C4-2B (cell line): ENCODE measurements at regions not wholly inside any gene's neighbourhood (a gene's known extent, or its start where the extent isn't known, plus 50 kb on each side); places are given as distances from the start of the nearest gene placed in this dataset.

Experiments used
- H3K27ac ChIP-seq: fragments of 450-650 bp; 2 replicates; pipeline ENCODE4 v1.5.1; 2017
- ZFX ChIP-seq: fragments of 450-650 bp; IDR thresholded peaks from 2 replicates; pipeline ENCODE4 v1.6.1; 2017
- TF ChIP-seq, protein P1 (sequence below): fragments of 450-650 bp; conservative IDR thresholded peaks from 2 replicates; pipeline ENCODE4 v1.5.1; 2017; ENCODE audit warnings: mild to moderate bottlenecking

- TF ChIP-seq, protein P1, sequence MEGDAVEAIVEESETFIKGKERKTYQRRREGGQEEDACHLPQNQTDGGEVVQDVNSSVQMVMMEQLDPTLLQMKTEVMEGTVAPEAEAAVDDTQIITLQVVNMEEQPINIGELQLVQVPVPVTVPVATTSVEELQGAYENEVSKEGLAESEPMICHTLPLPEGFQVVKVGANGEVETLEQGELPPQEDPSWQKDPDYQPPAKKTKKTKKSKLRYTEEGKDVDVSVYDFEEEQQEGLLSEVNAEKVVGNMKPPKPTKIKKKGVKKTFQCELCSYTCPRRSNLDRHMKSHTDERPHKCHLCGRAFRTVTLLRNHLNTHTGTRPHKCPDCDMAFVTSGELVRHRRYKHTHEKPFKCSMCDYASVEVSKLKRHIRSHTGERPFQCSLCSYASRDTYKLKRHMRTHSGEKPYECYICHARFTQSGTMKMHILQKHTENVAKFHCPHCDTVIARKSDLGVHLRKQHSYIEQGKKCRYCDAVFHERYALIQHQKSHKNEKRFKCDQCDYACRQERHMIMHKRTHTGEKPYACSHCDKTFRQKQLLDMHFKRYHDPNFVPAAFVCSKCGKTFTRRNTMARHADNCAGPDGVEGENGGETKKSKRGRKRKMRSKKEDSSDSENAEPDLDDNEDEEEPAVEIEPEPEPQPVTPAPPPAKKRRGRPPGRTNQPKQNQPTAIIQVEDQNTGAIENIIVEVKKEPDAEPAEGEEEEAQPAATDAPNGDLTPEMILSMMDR, result no peak
- TF ChIP-seq ZFX, result no peak
- H3K27ac ChIP-seq, result peak overlapping the region; percentile 38
Measured at GRCh38 chr3:153601374-153601853, 439.4 kb downstream of the RAP2B start.

DNA sequence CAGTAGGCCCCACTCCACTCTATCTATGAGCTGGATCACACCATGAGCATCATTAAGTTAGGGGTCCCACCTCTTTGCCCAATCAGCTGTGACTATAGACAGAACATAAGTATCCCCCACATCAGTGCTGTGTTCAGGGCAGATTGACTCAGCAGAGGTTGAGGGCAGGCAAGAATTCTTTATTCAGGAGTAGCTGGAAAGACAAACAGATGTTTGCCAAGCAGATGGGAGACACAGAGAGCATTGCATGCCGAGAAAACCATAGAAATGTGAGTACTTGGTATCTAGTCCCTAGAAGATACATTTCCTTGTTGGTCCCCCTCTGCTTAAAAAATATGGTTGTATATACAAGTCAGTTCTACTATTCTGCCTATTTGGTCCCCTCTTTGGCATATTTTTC is 440.8 kb downstream of the RAP2B start:
- no peak overlapping the region for H3K27ac ChIP-seq
- no peak for TF ChIP-seq ZFX
- TF ChIP-seq, protein P1, result no peak

- H3K27ac ChIP-seq, result no peak overlapping the region
- TF ChIP-seq ZFX, result no peak
- TF ChIP-seq, protein P1, result no peak
Measured at GRCh38 chr3:153614140-153614539, 452.1 kb downstream of the RAP2B start.

GRCh38 chr3:153614563-153614962 is 452.5 kb downstream of the RAP2B start:
- no peak overlapping the region for H3K27ac ChIP-seq
- no peak for TF ChIP-seq ZFX
- TF ChIP-seq, protein P1, result no peak

DNA sequence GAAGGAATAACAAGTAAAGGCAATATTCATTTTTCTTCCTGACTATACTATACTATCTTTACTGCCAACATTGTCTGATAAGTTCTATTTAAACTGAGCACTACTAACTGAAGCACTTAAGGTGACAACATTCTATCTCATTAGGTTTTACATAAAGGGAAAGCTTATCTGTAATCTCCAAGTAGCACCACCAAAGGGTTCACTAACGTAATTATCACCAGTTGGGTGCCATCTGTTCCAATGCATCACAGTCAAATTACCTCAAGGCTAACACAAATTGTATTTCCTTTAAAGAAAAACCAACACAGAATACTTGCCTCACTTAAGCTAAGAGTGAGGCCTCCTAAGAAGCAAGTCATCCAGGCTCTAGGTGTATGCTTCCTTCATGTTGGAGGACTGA is 453.8 kb downstream of the RAP2B start:
- H3K27ac ChIP-seq, result no peak overlapping the region
- TF ChIP-seq, protein P1, result no peak
- TF ChIP-seq ZFX, result no peak

DNA sequence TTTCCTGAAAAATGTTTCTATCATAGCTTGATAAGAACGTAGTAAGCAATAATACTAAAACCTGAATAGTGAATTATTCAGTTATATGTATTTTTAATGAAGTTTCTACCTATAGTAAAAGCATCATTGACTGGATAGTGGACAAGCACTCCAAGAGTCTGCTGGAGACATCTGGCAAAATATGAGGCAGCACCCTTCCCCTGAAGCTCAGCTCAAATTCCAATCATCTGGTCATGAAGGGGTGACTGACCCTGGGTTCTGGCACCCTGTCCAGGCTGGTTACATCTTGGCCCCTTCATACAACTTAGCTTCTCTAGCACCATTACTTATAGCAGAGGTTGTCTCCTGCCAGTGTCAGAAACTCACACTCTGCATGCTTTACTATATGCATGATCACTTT is 455.4 kb downstream of the RAP2B start:
- H3K27ac ChIP-seq, result no peak overlapping the region
- TF ChIP-seq, protein P1, result no peak
- no peak for TF ChIP-seq ZFX

DNA sequence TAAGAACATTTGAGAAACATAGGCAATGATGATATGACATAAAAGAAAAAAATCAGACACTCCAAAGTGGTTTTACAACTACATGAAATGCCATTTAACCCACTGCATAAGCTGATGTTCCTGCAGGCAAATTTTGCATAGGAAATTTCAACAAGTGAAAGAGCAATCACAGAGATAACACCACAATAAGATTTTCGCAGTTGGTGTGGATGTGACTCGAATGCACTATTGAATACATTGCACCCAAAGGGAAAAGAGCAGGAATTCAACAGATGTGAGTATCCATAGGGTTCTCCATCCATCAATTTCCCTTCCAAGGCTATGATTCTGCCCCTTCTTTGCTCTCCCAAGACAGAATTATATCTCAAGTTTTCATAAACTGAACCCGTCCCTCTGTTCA is 456.1 kb downstream of the RAP2B start:
- TF ChIP-seq, protein P1, result no peak
- TF ChIP-seq ZFX, result no peak
- H3K27ac ChIP-seq, result no peak overlapping the region
